ENCODE measurements at regions not wholly inside any gene's neighbourhood (a gene's known extent, or its start where the extent isn't known, plus 50 kb on each side); places are given as distances from the start of the nearest gene placed in this dataset.

- DNase-seq = no peak
Observed at GRCh38 chr16:73558219-73558618, 510.3 kb upstream of the ZFHX3 start.

GRCh38 chr16:73553941-73554660 lies 506.2 kb upstream of the ZFHX3 start:
- DNase-seq = no peak

- DNase-seq = no peak
Observed at GRCh38 chr16:73549984-73550631, 502.2 kb upstream of the ZFHX3 start.

GRCh38 chr16:73547552-73548403 lies 499.9 kb upstream of the ZFHX3 start:
- DNase-seq = no peak

- DNase-seq = no peak
Observed at GRCh38 chr16:73546341-73546845, 498.5 kb upstream of the ZFHX3 start.

- DNase-seq = no peak
Observed at GRCh38 chr16:73545755-73546154, 497.8 kb upstream of the ZFHX3 start.

- no peak for DNase-seq
Observed at GRCh38 chr16:73545290-73545689, 497.4 kb upstream of the ZFHX3 start.

GRCh38 chr16:73544826-73545225 lies 496.9 kb upstream of the ZFHX3 start:
- no peak for DNase-seq

GRCh38 chr16:73543970-73544599 lies 496.2 kb upstream of the ZFHX3 start:
- DNase-seq = no peak

- DNase-seq = no peak
Observed at GRCh38 chr16:73543331-73543969, 495.5 kb upstream of the ZFHX3 start.

- no peak for DNase-seq
Observed at GRCh38 chr16:73542885-73543284, 495.0 kb upstream of the ZFHX3 start.

GRCh38 chr16:73537921-73538320 lies 490.0 kb upstream of the ZFHX3 start:
- no peak for DNase-seq

- DNase-seq = no peak
Observed at GRCh38 chr16:73536931-73537330, 489.0 kb upstream of the ZFHX3 start.

GRCh38 chr16:73531021-73531420 lies 483.1 kb upstream of the ZFHX3 start:
- no peak for DNase-seq

- no peak for DNase-seq
Observed at GRCh38 chr16:73530529-73530928, 482.6 kb upstream of the ZFHX3 start.

- DNase-seq = no peak
Observed at GRCh38 chr16:73529303-73530012, 481.5 kb upstream of the ZFHX3 start.

GRCh38 chr16:73527187-73527586 lies 479.3 kb upstream of the ZFHX3 start:
- no peak for DNase-seq

GRCh38 chr16:73526011-73526804 lies 478.3 kb upstream of the ZFHX3 start:
- DNase-seq = no peak

GRCh38 chr16:73523209-73523608 lies 475.3 kb upstream of the ZFHX3 start:
- no peak for DNase-seq

- DNase-seq = no peak
Observed at GRCh38 chr16:73521499-73521898, 473.6 kb upstream of the ZFHX3 start.

GRCh38 chr16:73515616-73516015 lies 467.7 kb upstream of the ZFHX3 start:
- no peak for DNase-seq
